GM21717 (cell line): ENCODE measurements at regions not wholly inside any gene's neighbourhood (a gene's known extent, or its start where the extent isn't known, plus 50 kb on each side); places are given as distances from the start of the nearest gene placed in this dataset.
"Not testable (repeated sequence)": the region's sequence is repeated elsewhere in the genome, so short reads cannot be mapped to it uniquely, and the experiment has no call there.

Experiments used
- ATAC-seq: cut with Tn5 transposase; IDR thresholded peaks from one replicate; pipeline ENCODE4 v1.9.1; 2021; ENCODE audit warnings: mild to moderate bottlenecking, moderate library complexity; ENCODE audit not compliant: unreplicated experiment

DNA sequence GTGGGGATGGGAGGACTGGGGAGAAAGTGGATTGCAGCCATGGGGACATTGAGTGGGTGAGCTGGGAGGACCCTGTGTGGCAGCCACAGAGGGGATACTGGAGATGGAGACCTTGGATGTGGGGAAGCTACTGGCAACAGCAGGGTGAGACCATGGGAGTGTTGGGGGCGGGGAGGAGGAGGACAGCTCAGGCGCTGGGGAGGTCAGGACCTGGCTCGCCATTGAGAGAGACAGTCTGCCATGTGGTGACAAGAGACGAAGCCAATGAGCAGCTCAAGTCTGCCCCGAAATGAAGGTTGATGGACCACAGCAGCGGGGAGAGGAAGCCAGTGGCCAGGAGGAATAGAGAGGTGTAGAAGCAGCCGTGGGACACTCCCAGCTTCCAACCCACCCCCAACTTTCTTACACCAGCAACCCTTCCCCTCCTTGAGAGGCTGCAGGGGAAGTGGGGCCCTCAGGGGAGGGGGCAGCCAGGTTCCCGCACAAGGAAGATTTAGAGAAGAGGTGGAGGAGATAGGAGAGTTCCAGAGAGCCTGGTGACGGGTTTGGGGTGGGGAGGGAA lies 118.1 kb downstream of the ASB7 start:
- no peak for ATAC-seq

GRCh38 chr15:100721758-100722550 lies 119.6 kb downstream of the ASB7 start:
- ATAC-seq: no peak

GRCh38 chr15:100722551-100723314 lies 120.3 kb downstream of the ASB7 start:
- ATAC-seq: no peak

- ATAC-seq: no peak
Measured at GRCh38 chr15:100723315-100723801, 121.0 kb downstream of the ASB7 start.

- no peak for ATAC-seq
Measured at GRCh38 chr15:100725121-100726069, 123.0 kb downstream of the ASB7 start.

GRCh38 chr15:100726070-100726420 lies 123.7 kb downstream of the ASB7 start:
- no peak for ATAC-seq

DNA sequence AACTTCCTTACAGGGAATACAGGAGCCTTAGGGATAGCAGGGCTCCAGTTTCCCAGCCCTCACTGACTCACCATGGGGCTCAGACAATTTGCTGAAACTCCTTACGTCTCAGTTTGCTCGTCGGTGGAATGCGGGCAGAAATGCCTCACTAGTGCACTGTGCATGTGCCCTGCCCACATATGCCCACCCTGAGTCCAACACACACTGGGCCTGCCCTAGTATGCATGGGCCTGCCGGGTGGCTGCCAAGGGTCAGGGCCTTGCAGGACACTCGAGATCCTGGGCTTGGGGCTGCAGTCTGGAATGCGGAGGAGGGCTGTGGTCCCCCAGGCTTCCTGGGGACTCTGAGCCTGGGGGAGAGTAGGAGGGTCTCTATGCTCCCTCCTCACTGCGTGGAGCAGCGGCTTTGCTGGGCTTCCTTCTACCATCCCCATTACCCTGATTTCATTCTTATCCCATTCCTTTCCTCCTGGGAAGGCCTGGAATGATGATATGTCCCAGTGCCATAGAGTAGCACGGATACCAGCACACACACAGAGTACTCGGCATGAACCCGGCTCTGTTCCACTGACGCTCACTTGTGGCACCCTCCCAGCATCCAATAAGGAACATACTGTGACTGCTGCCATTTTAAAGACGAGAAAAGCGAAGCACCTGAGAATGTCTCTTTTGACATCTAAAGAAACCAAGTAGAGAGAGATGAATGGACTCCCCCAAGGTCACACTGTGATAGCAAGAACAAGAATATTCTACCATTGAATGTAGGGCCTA lies 124.2 kb downstream of the ASB7 start:
- no peak for ATAC-seq

DNA sequence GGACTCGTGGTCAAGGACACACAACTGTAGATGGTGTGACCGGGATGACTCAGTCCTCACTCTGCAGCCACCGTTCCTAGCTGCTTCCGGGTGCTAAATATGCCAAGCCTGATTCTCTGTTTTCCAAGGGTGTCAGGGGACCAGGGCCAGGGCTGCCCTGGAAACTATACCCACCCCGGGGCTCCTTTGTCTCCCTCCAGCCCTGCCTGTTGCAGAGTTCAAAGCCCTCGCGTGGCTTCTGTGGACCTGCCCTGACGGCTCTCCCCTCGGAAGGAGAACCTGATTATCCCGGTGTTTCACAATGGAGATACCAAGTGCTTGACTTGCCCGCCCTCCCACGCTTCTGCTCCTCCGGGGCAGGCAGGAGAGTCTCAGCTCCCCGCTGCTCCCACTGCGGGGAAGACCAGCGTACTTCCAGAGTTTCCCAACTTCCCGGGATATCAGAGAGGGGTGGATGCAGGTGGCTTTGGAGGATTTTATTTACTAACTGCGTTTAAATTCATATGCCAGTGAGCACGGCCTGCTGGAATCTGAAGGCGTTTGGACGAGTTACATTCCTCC lies 125.0 kb downstream of the ASB7 start:
- no peak for ATAC-seq

GRCh38 chr15:100728371-100729201 lies 126.2 kb downstream of the ASB7 start:
- ATAC-seq: no peak

DNA sequence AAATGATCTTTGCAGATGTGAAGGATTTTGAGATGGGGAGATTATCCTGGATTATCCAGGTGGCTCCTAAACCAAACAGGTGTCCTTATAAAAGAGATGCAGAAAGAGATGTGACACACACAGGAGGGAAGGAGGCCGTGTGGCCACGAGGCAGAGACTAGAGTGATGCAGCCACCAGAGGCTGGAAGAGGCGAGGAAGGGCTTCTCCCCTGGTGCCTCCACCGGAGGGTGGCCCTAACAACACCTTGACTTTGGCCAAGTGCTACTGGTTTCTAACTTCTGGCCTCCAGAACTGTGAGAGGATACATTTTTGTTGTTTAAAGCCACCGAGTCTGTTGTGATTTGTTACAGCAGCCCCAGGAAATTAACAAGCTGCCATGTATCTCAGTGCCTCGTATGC lies 127.1 kb downstream of the ASB7 start:
- ATAC-seq: no peak

- no peak for ATAC-seq
Measured at GRCh38 chr15:100730129-100730528, 127.7 kb downstream of the ASB7 start.

DNA sequence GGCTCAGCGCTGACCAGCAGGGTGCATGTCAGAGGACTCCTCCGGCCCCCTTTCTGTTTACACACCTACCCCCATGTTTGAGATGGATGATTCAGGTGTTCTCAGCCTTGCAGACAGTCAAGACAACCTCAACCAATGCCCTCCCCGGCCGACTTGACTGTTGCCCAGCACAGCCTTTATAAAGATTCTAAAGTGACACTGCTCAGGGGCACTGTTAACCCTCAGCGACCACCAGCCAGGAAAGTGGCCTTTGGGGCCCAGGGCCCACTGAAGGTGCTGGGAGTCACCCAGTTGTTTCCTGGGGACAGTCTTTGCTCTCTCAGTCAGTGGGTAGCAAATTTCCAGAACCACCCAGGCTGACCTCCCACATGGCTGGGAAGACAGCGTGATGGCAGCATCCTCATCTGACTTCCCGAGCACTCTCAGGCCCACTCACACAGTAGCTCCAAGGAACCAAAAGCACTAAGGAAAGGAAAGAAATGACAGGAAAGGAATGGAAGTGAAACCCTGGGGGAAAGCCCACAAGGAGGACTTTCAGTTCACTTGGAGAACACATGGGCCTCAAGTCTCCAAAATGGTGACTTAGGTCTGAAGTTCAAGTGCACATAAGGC lies 128.4 kb downstream of the ASB7 start:
- ATAC-seq: no peak

GRCh38 chr15:100731267-100732152 lies 129.1 kb downstream of the ASB7 start:
- no peak for ATAC-seq

DNA sequence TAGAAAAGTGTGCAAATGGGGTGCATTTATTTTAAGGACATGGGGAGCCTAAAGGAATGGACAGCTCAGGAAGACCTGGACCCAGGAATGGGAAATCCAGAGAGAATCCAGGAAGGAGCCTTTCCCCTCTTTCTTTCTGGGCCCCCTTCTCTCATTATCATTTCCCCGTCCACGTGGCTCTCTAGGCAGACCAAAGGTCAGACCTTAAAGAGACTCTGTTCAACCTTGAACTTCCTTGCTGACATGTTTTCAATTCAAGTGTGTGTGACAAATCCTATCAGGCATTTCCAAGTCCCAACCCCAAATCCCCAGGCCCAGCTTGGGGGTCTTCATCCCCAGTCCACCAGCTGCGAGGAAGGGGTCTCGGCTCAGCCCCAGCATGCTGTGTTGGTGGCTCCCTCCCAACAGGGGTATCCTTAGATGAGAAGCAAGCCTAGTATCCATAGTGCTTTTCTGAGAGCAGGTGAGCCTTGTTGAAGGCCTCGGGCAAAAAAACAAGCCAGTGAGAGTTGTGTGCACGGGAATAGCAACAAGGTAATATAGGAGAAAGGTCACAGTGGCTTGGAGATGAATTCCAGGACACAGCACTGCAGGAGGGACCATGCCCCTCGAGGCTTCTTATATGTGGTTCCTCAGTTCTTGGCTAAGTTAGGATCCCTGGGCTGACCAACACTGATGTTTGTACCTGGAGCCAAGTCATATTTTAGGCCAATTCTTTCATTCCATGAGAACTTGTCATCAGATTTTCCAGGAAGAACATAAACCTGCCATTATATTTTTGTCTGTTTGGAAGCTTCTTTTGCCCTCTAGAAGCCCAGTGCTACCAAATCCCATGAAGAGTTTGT lies 130.0 kb downstream of the ASB7 start:
- ATAC-seq: no peak

DNA sequence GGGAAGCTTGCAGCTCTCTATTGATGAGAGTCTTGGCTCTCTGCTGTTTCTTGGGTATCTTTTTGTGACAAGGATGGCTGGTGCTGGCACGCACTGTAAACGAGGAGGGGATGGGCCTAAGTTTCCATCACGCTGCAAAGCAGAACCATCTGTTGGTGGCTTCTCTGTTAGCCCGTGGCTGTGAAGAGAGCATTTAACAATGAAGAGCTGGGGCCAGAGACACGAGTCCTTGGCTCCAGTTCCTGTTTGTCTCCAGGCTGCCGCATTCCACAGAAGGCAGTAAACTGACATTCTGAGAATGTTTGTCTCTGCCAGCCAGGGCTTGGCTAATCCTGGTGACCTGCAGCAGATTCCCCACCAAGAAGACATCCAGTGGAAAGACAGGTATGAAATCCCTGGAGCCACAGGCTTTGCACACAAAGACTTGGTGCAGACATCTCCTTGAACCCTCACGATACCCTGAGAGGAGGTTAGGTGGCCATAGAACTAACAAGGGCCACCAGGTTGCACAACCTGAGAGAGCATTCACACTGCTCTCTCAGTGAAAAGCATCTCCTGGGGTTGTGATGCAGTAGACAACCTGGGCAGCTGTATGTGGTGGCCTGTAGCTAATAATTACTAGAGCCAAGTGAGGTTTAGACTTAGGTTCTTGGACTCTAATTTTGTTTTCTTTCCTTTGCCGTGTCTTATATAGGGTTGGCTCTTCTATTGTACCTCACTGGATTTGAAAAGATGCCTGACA lies 130.9 kb downstream of the ASB7 start:
- no peak for ATAC-seq

- not testable (repeated sequence) for ATAC-seq
Measured at GRCh38 chr15:100733843-100734185, 131.4 kb downstream of the ASB7 start.
